NB4 (cell line): ENCODE measurements at regions not wholly inside any gene's neighbourhood (a gene's known extent, or its start where the extent isn't known, plus 50 kb on each side); places are given as distances from the start of the nearest gene placed in this dataset.

Experiments
- CTCF ChIP-seq: IDR thresholded peaks from one replicate; pipeline ENCODE4 v1.5.1; 2012; ENCODE audit warnings: low read depth, low read length
- MAX ChIP-seq: IDR thresholded peaks from 2 replicates; pipeline ENCODE4 v1.6.1; 2011; ENCODE audit warnings: low read depth, low read length
- MYC ChIP-seq: IDR thresholded peaks from 2 replicates; pipeline ENCODE4 v1.6.1; 2011; ENCODE audit warnings: low read depth, low read length
- POLR2A ChIP-seq: IDR thresholded peaks from 2 replicates; pipeline ENCODE4 v1.6.1; 2011; ENCODE audit warnings: mild to moderate bottlenecking; ENCODE audit not compliant: insufficient read length; ENCODE audit errors: extremely low read depth

DNA sequence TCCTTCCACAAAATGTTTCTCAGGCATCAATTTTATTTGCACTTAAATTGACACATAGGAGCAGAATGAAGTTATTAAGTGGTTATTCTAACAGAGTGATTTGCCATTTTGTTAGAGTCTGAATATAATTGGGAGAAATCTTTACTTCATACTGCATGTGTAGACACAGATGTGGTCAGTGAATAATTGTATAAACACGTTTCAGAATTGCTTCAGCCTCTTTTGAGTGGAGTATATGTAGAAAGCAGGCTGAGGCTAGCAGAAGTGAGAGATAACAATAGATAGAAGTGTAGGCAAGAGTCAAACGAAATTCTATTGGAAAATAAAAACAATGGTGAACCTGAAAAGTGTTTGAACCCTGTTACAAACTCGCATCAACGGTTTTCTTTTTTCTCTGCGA, 270.7 kb downstream of the TMEM167A start:
- TF ChIP-seq CTCF, result no peak
- no peak for TF ChIP-seq MAX
- no peak for TF ChIP-seq POLR2A
- TF ChIP-seq MYC, result no peak
